Stimulated activated CD4-positive, alpha-beta T cell treated with anti-CD3 and anti-CD28 coated beads, Interleukin-2, amount 100 ng/mL, for 4 hours (primary cell): ENCODE measurements at regions not wholly inside any gene's neighbourhood (a gene's known extent, or its start where the extent isn't known, plus 50 kb on each side); places are given as distances from the start of the nearest gene placed in this dataset.
"Not testable (repeated sequence)": the region's sequence is repeated elsewhere in the genome, so short reads cannot be mapped to it uniquely, and the experiment has no call there.

Experiments
- DNase-seq: peaks from one replicate; pipeline ENCODE4 v3.0.0-alpha.2; 2020; ENCODE audit warnings: low read depth

DNA sequence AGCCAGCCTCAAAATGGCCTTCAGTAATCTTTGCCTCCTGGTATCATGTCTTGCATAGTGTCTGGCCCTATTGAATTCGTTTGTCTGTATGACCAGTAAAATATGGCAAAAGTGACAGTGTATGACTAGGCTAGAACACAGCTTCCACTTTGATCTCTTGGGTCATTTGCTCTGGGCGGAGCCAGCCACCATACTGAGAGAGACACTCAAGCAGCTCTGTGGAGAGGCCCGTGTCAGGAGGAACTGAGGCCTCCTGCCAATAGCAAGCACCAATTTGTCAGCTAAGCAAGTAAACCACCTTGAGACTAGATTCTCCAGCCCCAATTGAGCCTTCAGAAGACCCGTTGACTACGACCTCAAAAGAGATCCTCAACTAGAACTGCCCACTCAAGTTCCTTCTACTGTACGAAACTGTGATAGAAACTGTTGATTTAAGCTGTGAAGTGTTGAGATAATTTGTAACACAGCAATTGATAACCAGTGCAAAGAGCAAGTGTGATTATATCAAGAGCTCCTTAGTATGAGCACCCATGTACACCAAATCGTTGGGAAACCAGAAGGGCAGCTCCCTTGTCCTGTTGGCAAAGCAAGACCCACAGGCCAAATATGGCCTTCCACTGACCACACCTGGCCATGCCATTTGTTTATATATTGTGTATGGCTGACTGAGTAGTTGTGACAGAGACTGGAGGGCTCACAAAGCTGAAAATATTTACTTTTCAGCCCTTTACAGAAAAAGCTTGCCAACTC, 52.7 kb upstream of the SERBP1 start:
- no peak for DNase-seq

DNA sequence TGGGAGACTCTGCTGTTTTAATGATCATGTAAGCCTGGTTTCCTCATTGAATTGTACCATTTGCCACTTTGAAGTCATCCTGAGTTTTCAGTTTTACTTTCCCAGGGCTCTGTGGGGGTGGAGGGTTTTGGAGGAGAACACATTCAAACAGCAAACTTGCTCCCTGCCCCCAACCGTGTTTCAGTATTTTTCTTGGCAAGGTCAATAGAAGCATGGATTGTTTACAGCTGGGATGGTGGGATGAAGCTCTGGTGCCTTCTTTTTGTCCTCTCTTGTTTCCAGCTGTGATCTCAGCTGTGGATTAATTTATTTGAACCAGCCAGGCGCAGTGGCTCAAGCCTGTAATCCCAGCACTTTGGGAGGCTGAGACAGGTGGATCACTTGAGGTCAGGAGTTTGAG, 54.3 kb upstream of the SERBP1 start:
- DNase-seq = no peak

DNA sequence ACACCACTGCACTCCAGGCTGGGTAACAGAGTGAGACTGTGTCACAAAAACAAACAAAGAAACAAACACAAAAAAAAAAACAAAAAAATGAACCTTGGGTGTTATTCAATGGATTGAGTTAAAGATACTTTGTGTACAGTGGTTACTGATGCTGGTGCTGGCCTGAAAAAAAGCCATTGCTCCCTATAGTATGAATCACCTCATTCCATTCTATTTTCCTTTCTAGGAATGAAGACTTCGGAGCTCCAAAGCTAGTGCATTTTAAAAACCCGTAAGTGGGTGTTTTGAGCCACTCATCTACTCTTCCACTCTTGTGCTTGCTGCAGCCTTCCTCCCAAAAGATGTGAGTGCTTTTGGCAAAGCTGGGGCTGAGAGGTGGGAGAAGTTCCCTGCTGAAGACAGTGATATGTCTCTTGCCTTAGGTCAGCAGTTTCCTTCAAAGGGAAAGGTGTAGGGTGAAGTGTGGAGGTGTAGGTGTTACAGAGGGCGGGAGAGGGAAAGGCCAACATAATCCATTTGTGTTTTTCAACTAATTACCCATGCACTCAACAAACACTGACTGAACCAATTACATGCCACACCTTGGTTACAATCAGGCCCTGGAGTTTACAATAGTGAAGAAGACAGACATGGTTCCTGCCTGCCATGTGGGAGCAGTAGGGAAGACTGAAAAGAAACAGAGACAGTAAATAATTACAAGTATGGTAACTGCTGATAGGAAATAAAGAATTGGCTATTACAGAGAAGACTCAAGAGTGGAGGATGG, 55.0 kb upstream of the SERBP1 start:
- no peak for DNase-seq

- no peak for DNase-seq
Measured at GRCh38 chr1:67489643-67490042, 59.4 kb upstream of the SERBP1 start.

- no peak for DNase-seq
Measured at GRCh38 chr1:67491280-67491679, 61.1 kb upstream of the SERBP1 start.

DNA sequence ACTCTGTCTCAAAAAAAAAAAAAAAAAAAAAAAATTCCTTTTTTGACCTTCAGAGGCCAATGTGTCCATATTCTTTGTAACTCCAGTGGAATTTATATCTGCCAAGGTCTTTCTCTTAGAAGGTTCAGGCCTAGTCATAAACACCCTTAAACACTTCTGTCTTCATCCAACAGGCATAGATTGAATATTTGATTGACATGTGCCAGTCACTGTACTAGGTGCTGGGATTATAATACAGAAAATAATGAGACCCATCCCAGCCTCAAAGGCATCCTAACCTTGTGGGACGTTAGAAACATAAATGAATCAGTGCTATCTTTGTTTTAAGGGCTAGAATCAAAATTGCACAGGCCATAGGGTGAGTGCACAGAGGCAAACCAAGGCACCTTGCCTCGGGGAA, 62.9 kb upstream of the SERBP1 start:
- no peak for DNase-seq

DNA sequence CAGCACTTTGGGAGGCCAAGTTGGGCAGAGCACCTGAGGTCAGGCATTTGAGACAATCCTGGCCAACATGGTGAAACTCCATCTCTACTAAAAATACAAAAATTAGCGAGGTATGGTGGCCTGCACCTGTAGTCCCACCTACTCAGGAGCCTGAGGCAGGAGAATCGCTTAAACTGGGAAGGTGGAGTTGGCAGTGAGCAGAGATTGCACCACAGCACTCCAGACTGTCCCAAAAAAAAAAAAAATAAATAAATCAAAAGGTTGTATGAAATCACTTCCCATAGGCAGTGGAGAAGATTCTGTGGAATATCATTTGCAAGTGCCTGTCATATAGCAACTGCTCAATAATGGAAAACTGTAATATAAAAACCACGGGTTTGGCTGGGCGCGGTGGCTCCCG, 65.1 kb upstream of the SERBP1 start:
- DNase-seq = no peak

DNA sequence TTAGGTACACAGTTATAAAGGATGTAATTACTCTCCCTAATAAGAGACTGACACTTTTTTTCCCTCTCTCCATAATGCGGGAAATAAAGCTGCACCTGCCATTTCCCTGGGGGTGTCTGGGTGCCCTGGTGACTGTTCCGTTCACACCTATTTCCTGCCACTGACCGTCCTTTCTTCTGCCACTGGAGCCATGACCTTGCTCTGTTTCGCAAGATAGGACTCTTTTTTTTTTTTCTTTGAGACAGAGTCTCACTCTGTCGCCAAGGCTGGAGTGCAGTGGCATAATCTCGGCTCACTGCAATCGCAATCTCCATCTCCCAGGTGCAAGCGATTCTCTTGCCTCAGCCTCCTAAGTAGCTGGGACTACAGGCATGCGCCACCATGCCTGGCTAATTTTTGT, 66.1 kb upstream of the SERBP1 start:
- DNase-seq = no peak

DNA sequence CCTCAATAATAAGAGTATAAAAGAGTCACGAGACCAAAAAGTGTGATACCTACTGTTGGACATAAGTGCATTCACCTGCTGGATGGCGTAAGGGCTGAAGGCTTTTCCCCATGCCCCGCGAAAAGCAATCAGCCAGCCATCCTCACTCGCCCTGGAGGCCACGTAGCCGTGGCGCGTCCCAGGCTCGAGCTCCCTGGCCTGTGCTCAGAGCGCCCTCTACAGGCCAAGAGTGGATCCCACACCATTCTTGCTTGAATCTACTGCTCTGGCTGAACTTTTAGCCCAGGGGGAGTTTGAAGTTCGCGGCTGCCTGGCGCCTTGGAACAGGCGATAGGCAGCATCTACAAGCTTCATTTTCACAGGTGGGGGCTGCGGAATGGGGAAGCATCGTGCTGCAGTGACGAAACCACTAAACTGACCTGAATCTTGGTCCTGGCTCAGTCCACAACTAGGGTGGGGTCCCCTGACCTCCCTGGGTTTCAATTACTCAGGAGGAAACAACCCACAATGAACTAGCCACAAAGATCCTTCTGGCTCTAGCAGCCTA, 70.3 kb upstream of the SERBP1 start:
- DNase-seq = peak; percentile 77

GRCh38 chr1:67503974-67504373, 73.8 kb upstream of the SERBP1 start:
- DNase-seq = no peak

DNA sequence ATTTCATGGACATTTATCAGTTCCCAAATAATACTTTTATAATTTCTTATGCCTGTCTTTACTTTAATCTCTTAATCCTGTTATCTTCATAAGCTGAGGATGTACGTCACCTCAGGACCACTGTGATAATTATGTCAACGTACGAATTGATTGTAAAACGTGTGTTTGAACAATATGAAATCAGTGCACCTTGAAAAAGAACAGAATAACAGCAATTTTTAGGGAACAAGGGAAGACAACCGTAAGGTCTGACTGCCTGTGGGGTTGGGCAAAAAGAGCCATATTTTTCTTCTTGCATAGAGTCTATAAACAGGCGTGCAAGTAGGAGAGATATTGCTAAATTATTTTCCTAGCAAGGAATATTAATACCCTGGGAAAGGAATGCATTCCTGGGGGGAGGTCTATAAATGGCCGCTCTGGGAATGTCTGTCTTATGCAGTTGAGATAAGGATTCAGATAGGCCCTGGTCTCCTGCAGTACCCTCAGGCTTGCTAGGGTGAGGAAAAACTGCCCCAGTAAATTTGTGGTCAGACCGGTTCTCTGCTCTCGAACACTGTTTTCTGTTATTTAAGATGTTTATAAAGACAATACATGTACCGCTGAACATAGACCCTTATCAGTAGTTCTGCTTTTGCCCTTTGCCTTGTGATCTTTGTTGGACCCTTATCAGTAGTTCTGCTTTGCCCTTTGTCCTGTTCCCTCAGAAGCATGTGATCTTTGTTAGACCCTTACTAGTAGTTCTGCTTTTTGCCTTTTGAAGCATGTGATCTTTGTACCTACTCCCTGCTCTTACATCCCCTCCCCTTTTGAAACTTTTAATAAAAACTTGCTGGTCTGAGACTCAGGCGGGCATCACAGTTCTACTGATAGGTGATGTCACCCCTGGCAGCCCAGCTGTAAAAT, 83.4 kb upstream of the SERBP1 start:
- DNase-seq = not testable (repeated sequence)

DNA sequence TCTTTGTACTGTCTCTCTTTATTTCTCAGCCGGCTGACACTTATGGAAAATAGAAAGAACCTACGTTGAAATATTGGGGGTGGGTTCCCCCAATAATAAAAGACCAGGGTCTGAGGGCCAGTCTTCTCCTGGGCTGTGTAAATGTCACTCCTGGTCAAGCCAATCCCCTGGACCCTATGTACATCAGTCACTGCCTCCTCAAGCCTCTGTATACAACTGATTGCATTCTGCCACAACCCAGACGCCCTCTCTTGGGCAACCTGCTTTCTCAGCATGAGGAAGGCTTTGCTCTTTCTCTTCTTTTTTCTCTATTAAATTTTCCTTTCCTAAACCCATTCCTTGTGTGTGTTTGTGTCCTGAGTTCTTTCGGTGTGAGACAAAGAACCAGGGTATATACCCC, 84.1 kb upstream of the SERBP1 start:
- DNase-seq = no peak

DNA sequence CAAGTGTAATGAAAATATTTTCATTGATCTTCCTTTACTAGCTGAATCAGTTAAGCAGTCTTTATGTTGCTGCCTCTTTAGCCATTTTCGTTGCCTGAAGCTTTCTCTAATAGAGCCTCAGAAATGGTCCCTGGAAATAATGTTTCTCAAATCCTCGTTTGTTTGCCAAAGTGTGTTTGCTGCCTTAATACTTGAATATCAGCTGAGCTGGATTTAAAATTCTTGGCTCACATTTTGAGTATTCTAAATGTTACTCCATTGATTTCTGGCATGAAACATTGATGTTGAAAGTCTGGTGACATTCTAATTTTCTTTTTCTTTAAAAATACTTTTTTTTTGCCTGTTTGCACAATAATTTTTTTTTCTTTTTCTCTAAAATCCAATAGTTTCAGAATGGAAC, 84.6 kb upstream of the SERBP1 start:
- DNase-seq = no peak

DNA sequence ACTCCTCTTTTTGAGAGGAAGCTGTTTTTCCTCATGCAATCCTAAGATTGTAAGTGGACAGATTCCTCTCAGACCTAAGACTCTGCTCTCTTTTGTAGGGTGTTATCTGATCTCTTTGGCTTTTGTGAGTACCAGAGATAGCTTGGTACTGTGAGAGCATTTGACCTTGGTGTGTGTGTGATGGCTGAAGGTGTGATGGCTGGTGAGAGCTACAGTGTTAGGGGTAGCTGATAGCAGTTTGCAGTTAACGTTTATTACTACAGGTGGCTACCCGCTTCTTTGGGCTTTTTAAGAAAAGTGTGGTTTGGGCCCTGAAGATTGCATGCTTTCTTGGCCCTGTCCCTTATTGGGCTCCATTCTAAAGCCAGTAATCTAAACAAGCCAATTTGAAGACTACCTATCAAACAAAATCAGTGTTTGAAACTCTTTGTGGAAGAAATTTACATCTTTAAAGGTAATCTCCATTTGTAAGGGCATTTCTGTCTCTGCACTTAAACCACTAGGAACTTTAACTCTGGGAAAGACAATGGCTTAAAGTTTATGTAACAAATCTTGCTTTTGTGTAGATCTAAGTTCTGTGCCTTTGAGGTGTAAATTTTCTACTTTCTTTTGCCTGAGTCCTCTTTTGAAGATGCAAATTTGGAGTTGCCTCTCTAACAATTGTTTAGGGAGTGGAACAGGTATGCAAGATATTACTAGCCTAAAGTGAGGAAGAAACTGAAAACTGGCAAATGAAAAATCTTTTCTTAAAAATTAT, 85.3 kb upstream of the SERBP1 start:
- DNase-seq = no peak

DNA sequence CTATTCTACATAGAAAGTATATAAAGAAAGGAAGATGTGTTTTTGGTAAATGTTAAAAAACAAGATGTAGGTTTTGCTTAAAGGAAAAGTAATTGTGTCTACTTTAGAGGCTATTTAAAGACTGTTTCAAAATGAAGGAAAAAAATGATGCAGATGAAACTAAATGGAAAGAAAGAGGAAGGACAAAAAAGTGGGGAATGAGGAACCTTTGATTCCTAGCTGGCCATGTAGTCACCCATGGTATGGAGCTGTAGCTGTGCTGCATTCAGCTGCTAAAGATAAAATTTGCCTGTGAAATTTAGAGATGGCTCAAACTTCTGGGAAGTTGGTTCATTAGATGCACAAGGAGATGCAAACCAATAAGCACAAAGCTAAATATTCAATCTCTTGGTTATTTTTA, 86.8 kb upstream of the SERBP1 start:
- DNase-seq = no peak

DNA sequence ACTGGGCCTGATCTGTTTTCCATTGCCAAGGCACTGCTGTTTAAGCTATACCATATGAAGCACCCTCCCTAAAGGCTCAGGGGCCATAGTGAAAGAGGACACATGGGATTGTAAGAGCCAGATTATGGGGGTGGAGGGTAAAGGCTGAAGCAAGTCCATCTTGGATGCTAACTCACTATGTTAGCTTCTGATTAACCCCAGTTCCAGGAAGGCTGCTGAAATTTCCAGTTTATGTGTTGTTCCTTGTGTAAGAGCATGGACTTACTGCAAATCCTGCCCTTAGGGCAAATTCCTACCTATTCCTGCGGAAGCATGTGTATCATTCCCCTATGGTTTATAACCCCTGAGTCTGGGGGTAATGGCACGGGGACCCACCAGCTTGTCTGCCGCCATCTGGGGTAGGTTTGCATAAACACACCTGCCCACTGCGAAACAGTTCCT, 91.8 kb upstream of the SERBP1 start:
- no peak for DNase-seq

DNA sequence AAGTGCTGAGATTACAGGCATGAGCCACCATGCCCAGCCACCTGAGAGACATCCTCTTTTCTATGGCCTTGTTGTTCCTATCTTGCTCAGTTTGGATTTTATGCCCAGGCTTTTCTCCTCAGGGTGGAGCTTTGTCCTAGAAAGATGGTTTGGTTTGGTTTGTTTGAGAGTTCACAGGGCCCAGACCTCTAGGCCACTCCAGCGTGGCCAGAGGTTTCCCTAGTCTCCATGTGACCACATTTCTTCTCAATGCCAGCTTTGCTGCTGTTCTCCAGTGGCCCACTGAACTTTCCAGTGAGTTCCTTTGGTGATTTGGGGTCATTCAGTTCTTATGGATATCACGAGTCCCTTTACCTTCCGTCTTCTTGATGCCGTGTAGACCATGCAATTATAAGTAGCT, 92.6 kb upstream of the SERBP1 start:
- DNase-seq = no peak

GRCh38 chr1:67524143-67525052, 94.2 kb upstream of the SERBP1 start:
- no peak for DNase-seq

DNA sequence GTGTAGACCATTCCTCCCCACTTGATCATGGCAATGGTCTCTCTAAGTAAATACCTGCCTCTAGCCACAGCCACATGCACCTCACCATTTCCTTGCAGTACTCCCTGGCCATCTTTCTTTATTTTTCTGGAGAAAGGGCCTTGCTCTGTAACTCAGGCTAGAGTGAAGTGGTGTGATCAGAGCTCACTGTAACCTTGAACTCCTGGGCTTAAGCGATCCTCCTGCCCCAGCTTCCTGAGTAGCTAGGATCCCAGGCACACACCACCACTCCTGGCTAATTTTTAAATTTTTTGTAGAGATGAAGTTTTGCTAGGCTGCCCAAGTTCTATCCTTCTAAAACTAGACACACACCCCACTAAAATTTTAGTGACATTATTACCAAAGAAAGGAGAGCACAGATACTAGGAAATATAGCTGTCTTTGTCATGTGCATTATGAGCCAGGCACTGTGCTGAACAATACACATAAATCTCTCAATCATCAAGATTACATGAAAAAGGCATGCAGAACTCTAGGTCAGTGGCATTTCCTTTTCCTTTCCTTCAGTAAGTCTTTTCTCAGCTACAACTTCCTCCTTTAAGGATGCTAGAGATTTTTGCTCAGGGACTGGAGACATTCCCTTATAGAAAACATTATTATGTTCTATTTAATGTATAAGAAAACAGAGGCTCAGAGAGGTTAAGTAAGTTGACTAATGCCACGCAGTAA, 95.0 kb upstream of the SERBP1 start:
- no peak for DNase-seq

DNA sequence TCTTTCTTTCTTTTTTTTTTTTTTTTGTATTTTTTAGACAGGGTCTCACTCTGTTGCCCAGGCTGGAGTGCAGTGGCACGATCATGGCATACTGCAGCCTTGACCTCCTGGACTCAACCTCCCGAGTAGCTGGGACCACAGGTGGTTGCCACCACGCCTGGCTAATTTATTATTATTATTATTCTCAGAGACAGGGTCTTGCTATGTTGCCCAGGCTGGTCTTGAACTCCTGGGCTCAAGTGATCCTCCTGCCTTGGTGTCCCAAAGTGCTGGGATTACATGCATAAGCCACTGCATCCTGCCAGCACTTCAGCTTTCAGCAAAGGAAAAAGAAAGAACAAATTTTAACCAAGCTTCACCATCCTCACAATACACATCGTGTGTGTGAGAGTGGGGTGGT, 97.9 kb upstream of the SERBP1 start:
- no peak for DNase-seq
